GM18951 (cell line): ENCODE measurements at regions not wholly inside any gene's neighbourhood (a gene's known extent, or its start where the extent isn't known, plus 50 kb on each side); places are given as distances from the start of the nearest gene placed in this dataset.
A peak's percentile ranks its signal among the peaks of the same experiment; 100 is the strongest.

Source experiments
- POLR2A ChIP-seq: IDR thresholded peaks from 4 replicates; pipeline ENCODE4 v1.6.1; 2011; ENCODE audit warnings: mild to moderate bottlenecking; ENCODE audit not compliant: insufficient read length, insufficient read depth; ENCODE audit errors: extremely low read depth
- in situ Hi-C: fragments of 300-500 bp; cut with MboI; formaldehyde crosslinking; loops from one replicate; pipeline ENCODE4 v1.12.0; 2022; ENCODE audit warnings: low sequenced_read_pairs, mixed read lengths, inconsistent platforms; ENCODE audit not compliant: unreplicated experiment

DNA sequence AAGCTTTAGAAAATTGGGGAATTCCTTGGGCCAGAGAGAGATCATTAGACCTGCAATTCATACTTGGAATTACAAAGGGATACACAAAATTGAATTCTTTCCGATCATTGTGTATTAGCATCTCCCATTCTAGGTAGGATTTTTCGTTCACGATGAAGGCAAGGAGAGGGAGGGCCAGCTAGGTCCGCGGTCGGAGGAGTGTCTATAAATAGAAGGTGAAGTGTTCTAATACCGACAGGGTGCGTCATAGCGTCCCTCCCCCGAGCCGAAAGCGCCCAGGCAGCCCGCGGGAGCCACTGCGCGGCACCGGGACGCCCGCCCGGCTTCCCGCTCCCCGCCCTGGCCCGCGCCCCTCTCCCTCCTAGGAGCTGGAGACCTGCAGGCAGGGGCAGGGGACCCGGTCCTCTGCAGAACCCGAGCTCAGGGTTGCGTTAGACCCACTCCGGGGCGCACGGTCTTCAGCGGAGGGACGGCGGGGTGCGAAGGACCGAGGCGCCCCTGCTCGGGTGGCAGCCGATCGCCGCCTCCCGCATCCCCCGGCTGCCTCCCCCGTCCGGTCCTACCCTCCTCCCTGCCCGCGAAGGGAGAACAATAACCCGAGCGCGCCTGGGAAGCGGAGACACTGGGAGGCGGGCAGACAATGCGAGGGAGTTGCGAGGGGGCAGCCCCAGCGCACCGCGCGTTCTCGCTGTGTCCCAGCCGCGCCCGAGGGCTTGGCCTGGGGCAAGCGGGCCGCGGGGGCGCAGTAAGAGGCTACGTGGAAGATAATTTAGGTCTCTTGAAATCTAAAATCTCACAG lies 114.2 kb upstream of the SERTAD2 start:
- in situ Hi-C loops: no loop called here
- TF ChIP-seq POLR2A: peak; percentile 82

DNA sequence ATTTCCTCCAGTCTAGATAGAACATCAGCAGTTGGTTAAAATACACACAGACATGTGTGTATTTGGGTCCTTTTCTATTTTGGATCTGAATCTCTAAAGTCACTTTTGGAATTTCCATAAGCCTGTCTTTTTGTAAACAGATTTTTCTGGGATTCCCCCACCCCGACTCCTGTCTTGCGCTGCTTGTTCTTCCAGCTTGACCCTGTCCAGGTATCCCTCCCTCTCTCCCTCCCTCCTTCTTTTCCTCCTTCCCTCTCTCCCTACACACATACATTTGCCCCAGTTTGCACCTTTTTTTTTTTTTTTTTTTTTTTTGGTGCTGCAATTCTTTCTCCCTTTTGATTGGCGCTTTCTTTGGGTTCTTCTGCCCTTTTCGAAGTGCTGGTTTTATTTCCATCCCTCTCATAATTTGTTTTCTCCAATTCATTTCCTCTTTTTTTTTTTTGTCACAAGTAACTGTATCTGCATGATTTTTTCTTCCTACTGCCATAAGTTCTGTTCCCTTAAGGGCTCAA lies 114.8 kb upstream of the SERTAD2 start:
- no peak for TF ChIP-seq POLR2A
- in situ Hi-C loops: no loop called here

DNA sequence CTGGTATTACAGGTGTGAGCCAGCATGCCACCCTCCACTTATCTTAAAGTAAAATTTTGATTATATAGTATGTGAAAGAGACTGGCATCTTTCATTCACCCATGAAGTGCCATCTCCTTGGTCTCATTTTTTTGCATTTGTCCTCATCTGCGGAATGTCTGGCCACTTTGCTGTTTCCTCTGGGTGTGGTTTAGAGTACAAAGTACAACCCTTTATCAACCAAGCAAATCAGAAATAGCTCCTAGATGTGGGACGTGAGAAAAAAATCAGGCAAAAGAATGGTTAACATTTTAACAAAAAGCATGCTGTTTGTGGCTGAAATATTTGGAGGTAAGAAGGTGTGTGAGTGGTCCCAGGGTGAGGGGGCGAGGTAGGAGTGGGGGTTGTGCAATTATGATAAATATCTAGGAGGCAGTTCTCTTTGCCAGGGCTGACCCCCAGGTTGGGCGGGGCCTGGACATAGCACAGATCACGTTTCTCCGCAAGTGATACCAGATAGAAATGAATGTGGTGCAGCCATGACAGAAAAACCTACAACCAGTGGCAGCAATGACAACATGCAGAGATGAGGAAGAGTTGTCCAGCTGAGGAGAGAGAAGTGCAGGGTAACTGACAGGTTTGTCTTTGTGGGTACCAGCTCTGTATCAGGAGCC lies 115.8 kb upstream of the SERTAD2 start:
- in situ Hi-C loops: no loop called here
- no peak for TF ChIP-seq POLR2A

DNA sequence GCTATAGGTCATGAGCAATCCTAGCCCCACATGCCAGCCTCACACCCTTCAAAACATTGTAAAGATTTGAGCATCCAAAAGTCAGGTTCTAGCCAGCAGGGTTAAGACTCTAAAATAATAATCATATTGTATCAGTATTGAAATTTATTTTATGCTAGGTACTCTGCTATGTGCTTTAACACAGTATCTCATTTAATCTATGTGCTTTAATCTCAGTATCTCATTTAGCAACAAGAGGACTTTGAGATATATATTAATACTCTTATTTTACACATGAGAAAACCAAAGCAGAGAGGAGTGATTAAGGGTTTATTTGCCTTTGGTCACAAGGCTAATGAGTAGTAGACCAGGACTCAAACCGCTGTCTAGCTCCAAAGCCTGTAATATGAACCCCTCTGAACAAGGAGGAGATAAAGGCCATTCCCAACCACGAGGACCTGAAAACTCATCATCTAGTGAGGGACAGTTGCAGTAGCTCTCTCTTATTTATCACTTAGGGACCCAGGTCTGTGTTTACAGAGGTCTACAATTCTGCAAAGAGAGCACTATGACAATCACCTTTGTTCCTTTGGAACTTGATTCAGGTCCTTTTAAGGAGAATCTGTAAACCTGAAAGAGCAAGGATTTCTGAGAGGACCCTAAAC lies 116.5 kb upstream of the SERTAD2 start:
- in situ Hi-C loops: no loop called here
- no peak for TF ChIP-seq POLR2A

- no peak for TF ChIP-seq POLR2A
- in situ Hi-C loops: no loop called here
Measured at GRCh38 chr2:64770781-64771334, 117.1 kb upstream of the SERTAD2 start.

DNA sequence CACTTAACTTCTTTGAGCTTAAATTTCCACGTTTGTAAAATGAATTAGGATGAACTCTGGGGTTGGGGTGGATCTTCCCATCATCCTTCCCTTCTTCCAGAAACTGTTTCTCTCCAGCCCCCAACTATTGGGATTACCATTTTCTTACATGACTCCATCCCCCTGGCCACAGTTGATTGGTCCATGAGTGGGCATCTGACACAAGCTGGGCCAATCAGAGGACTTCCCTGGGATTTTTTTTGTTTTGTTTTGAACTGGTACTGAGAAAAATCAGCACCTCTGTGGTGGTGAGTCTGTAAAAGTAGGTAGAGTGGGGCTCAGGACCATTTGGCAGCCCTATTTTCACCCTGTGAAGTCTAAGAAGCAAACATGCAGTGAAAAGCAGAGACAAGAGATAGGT lies 118.0 kb upstream of the SERTAD2 start:
- in situ Hi-C loops: no loop called here
- no peak for TF ChIP-seq POLR2A

DNA sequence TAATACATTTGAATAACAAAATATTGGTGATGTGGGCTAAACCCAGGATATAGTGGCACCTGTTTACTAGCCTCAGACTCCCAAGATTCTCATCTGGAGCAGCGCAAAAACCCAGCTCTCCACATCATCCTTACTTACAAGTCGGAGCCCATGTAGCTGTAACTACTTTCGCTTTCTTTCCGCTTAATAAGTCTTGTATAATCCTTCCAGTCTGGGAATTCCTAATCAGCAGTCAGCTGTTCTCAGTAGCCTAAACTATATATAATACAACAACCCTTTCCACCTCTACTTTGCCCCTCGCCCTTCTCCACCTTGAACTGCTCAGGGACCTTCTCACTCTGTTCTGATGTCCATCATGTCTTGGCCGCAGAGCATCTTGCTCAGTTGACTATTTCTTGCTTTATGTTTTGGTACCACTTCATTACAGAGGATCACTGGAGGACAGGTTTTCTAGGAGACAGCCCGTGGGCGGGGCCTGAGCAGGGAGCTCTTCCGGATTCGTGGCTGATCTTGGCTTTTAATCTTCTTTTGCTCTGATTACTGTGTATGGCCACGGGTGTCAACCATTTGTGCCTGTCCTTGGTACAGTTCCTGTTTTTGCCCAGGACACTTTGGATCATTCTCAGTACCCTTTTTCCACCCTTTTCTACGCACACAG lies 119.9 kb upstream of the SERTAD2 start:
- in situ Hi-C loops: no loop called here
- no peak for TF ChIP-seq POLR2A

DNA sequence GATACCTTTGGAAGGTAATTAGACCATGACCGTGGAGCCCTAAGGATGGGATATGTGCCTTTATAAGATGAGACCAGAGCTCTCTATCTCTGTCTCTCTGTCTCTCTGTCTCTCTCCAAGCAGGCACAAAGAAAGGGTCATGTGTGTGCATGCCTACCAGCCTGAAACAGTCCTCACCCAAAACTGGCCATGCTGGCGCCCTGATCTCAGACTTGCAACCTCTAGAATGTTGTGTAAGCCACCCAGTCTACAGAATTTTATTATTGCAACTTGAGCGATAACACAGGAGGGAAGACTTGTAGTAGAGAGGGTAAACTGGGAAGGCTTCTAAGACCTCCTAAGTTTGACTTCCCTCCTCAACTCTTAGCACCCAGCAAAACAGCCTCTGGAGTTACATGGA lies 124.1 kb upstream of the SERTAD2 start:
- TF ChIP-seq POLR2A: no peak
- in situ Hi-C loops: no loop called here

- no peak for TF ChIP-seq POLR2A
- in situ Hi-C loops: no loop called here
Measured at GRCh38 chr2:64779117-64779690, 125.5 kb upstream of the SERTAD2 start.

DNA sequence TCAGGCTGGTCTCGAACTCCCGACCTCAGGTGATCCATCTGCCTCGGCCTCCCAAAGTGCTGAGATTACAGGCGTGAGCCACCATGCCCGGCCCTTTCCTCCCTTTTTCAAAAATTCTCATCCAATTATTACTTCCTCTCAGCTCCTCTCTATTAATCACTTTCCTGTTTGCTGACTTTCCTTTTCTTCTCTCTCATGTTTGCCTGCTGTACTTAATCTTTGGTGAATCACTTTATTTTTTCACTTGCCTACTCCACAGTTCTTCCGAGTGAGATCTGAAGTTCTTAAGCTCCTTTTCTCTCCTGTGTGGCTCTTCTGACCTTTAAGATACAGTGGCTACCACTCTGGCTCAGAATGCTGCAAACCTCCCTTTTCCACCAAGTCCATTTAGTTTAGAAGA lies 126.3 kb upstream of the SERTAD2 start:
- in situ Hi-C loops: no loop called here

DNA sequence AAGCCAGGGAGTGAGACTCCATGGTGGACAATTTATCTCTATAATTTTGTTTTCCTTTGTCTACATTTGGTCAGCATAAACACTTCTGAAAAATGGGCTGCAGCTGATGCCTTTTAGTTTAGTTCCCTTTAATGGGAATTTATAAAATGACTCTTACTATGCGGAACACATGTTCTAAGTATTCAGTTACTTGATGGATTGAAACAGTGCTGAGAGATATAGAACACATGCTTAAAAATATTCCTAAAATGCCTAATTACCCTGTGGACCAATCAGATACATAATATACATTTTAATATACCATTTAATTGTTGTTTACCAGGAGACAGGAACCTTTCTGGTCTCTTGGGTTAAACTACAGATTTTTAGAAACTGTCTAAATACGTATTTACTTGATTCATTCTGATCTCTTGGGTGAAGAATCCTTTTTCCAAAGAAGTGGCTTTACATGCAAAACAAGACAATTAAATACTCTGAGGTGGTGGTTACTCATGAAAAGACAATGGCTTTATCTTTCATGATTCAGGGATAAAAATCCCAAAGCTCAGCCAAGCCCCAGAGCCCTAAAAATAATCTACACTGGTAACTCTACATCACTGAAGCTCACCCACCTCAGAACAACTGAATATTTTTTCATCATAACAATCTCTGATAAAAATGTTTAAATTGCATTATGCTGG lies 128.1 kb upstream of the SERTAD2 start:
- in situ Hi-C loops: no loop called here
- TF ChIP-seq POLR2A: no peak

More for the DNA sequence above, 126.3 kb upstream of the SERTAD2 start:
- no peak for TF ChIP-seq POLR2A
